ENCODE measurements at regions not wholly inside any gene's neighbourhood (a gene's known extent, or its start where the extent isn't known, plus 50 kb on each side); places are given as distances from the start of the nearest gene placed in this dataset.

- Histone ChIP-seq H3K36me3 (no peaks in the 10 kb centered on the region), H3K4me3 (no peak overlapping the region), H3K27ac (no peak overlapping the region), H3K9me3 (no peaks in the 10 kb centered on the region), H3K4me1 (no peaks in the 10 kb centered on the region), H3K27me3 (no peaks in the 10 kb centered on the region)
- TF ChIP-seq POLR2A (IDR thresholded peaks at IDR 0.05): no peak
- no peak for TF ChIP-seq CTCF (IDR thresholded peaks at IDR 0.05)
- no peak for DNase-seq
Measured at GRCh38 chr2:147068071-147068470, 776.8 kb upstream of the ACVR2A start.

GRCh38 chr2:147067136-147067535, 777.7 kb upstream of the ACVR2A start:
- Histone ChIP-seq H3K4me3 (no peak overlapping the region), H3K36me3 (no peaks in the 10 kb centered on the region), H3K4me1 (no peaks in the 10 kb centered on the region), H3K9me3 (no peaks in the 10 kb centered on the region), H3K27me3 (no peaks in the 10 kb centered on the region), H3K27ac (no peak overlapping the region)
- DNase-seq: no peak
- TF ChIP-seq POLR2A (IDR thresholded peaks at IDR 0.05): no peak
- TF ChIP-seq CTCF (IDR thresholded peaks at IDR 0.05): no peak

GRCh38 chr2:147062073-147062472, 782.8 kb upstream of the ACVR2A start:
- Histone ChIP-seq H3K4me1 (no peaks in the 10 kb centered on the region), H3K27me3 (no peaks in the 10 kb centered on the region), H3K36me3 (no peaks in the 10 kb centered on the region), H3K9me3 (no peaks in the 10 kb centered on the region), H3K4me3 (no peak overlapping the region), H3K27ac (no peak overlapping the region)
- TF ChIP-seq POLR2A (IDR thresholded peaks at IDR 0.05) (no peak), CTCF (IDR thresholded peaks at IDR 0.05) (no peak)
- DNase-seq: no peak

GRCh38 chr2:147061269-147061668, 783.6 kb upstream of the ACVR2A start:
- Histone ChIP-seq H3K36me3 (no peaks in the 10 kb centered on the region), H3K27me3 (no peaks in the 10 kb centered on the region), H3K4me1 (no peaks in the 10 kb centered on the region), H3K9me3 (no peaks in the 10 kb centered on the region), H3K27ac (no peak overlapping the region), H3K4me3 (no peak overlapping the region)
- no peak for DNase-seq
- TF ChIP-seq CTCF (IDR thresholded peaks at IDR 0.05) (no peak), POLR2A (IDR thresholded peaks at IDR 0.05) (no peak)

- no peaks in the 10 kb centered on the region for H3K4me1 ChIP-seq
- DNase-seq: no peak
- no peak overlapping the region for H3K27ac ChIP-seq
- H3K27me3 ChIP-seq: no peaks in the 10 kb centered on the region
- H3K4me3 ChIP-seq: no peak overlapping the region
- peaks cover 0 to 8% (median 0%) of the 10 kb centered on the region in 4 donors for H3K9me3 ChIP-seq
- TF ChIP-seq POLR2A (IDR thresholded peaks at IDR 0.05) (no peak), CTCF (IDR thresholded peaks at IDR 0.05) (no peak)
- no peaks in the 10 kb centered on the region for H3K36me3 ChIP-seq
Measured at GRCh38 chr2:147057892-147058490, 786.8 kb upstream of the ACVR2A start.

GRCh38 chr2:147051814-147052213, 793.0 kb upstream of the ACVR2A start:
- Histone ChIP-seq H3K4me3 (no peak overlapping the region), H3K4me1 (no peaks in the 10 kb centered on the region), H3K27ac (no peak overlapping the region), H3K9me3 (peaks cover 0 to 8% (median 0%) of the 10 kb centered on the region in 4 donors), H3K36me3 (no peaks in the 10 kb centered on the region), H3K27me3 (no peaks in the 10 kb centered on the region)
- no peak for DNase-seq
- TF ChIP-seq CTCF (IDR thresholded peaks at IDR 0.05) (no peak), POLR2A (IDR thresholded peaks at IDR 0.05) (no peak)

Measured in Peyer's patch (tissue), 4 donors.